Left cardiac atrium (tissue), 4 donors: ENCODE measurements at regions not wholly inside any gene's neighbourhood (a gene's known extent, or its start where the extent isn't known, plus 50 kb on each side); places are given as distances from the start of the nearest gene placed in this dataset.
"Not testable (repeated sequence)": the region's sequence is repeated elsewhere in the genome, so short reads cannot be mapped to it uniquely, and the experiment has no call there.

ENCODE experiments used
- ATAC-seq, 2 donors: fragments of 200-7000 bp; cut with Tn5 transposase; one replicate each; pipeline ENCODE4 v1.9.1; 2020; ENCODE audit warnings: mild to moderate bottlenecking in 2 of 2, moderate library complexity in 2 of 2
- DNase-seq: peaks from one replicate; pipeline ENCODE4 v3.0.0-alpha.2; 2020
- intact Hi-C, 2 donors: fragments of 100-400 bp; cut with DNase I; formaldehyde crosslinking; loops; one replicate each; pipeline versions ENCODE4 v1.14.1 to v1.15.1; 2022 to 2023
- donor health status: DM: no; HTN: yes; CAD: no.
- donor health status: DM: no; HTN: yes; CAD: no; lungs with severe emphysema.
- donor health status: DM: yes; HTN: yes; CAD: no.
- donor health status: Dilated cardiomyopathy.

GRCh38 chr1:25171013-25171412 is 61.3 kb downstream of the SYF2 start:
- DNase-seq, intact Hi-C loops, ATAC-seq: not testable (repeated sequence)

DNA sequence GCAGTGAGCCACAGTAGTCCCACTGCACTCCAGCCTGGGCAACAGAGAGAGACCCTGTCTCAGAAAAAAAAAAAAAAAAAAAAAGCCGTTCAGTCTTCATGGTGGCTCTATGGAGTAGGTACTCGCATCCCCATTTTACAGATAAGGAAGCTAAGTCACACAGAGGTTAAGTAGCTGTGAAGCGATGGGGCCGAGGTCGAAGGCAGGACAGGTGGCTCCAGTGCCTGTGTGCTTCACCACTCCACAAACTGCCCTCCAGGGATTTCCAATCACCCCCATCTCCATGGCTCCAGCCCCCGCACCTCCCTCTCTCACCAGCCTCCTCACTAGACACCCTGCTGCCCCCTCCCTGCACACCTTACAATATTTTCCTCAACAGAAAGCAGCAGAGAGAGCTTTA is 61.9 kb downstream of the SYF2 start:
- intact Hi-C loops, result no loop called here
- DNase-seq, result no peak
- no peak for ATAC-seq

DNA sequence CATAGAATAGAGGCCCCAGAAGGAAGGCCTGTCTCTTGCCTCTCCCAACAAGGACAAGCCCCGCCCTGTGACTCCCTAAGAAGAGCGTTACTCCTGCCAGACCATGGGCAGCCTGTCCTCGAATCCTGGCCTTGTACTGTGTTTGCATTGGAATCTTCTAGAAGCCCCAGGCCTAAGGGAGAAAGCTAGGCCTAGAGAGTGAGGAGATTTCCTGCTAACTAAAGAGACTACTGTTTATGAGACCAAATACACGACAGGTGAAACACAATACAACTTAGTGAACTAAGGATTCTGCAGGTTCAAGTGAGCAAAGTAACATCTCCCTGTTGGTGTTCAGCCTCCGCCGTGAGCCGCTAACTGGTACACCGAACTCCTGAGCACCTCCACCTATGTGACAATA is 62.7 kb downstream of the SYF2 start:
- DNase-seq (no peak), ATAC-seq (no peak)
- intact Hi-C loops, result no loop called here

- intact Hi-C loops, result no loop called here
- ATAC-seq (no peak), DNase-seq (no peak)
Observed at GRCh38 chr1:25169168-25169567, 63.1 kb downstream of the SYF2 start.

DNA sequence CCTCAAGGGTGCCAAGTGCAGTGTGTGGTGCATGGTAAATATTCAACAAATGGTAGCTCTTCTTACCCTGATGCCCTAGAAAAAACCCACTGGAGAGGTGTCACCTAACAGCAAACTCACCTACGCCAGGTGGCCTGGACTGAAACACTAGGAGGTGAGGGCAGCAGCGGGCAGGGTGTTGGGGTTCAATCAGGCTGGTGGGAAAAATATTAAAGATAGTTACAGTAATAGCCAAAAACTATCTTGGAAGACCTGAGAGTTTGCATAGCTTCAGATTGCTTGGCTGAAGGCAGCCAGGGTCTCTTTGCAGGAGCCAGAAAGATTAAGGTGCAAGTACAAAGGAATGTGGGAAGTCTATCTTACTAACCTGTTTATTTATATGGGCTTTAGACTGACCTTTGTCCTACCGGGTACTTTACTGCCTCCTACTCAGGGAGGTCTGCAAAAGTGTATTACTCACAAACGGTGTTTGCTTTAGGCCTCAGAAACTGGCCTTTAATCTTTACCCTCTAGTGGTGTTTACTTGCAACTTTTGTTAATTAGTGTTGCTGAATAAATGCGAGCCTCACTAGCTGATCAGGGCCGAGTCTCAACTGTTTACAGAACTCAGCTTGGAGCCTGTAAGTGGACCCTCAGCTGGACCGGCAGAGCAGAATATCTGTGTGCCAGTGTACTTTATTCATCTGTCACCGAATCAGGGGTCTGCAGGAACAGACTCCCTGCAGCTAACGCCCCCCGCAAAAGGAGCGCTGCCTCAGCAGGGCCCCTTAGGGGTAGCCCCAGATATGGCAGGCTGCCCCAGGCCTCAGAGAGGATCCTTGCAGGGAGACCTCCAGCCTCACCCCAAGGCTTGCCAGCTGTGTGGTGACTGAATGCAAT is 63.9 kb downstream of the SYF2 start:
- ATAC-seq (no peak), DNase-seq (no peak)
- intact Hi-C loops, result no loop called here

- no peak for ATAC-seq
- DNase-seq, result no peak
- intact Hi-C loops, result no loop called here
Observed at GRCh38 chr1:25167269-25168192, 64.8 kb downstream of the SYF2 start.

DNA sequence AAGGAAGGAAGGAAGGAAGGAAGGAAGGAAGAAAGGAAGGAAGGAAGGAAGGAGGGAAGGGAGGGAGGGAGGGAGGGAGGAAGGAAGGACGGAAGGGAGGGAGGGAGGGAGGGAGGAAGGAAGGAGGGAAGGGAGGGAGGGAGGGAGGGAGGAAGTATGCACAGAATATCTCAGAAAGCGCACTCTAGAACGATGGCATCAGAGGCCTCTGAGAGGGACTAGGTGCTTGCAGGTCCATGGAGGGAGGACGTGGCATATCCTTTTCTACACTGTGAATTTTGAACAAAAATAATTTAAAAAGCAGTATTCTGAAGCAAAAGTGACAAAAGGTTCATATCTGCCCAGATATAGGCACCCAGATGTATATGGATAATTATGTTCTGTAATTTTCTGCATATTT is 65.5 kb downstream of the SYF2 start:
- ATAC-seq, result no peak
- intact Hi-C loops, result no loop called here
- DNase-seq, result no peak

DNA sequence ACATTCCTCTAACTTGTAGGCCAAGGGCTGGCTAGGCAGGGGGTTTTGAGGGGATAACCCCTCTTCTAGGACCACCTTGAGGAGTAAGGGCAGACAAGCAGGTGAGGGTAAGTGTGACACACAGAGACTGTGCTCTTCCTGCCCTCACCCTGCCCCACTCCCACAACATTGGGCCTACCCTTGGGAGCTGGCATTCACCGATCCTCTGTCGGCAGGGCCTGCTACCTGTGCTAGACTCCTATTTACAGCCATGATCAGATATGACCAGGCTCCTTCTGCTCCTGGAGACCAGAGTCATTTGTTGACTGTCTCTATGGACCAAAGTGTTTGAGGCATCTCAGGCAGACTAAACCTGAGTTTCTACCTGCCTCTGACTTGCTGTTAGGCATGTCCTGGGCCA is 68.3 kb downstream of the SYF2 start:
- intact Hi-C loops, result no loop called here
- no peak for DNase-seq
- no peak for ATAC-seq

DNA sequence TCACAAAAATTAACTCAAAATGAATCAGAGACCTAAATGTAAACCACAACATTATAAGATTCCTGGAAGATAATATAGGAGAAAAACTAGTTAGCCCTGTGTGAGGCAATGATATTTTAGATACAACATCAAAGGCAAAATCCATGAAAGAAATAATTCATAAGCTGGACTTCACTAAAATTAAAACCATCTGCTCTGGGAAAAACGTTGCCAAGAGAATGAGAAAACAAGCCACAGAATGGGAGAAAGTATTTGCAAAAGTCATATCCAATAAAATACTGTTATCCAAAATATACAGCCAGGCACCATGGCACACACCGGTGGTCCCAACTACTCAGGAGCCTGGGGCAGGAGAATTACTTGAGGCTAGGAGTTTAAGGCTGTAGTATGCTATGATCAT is 70.3 kb downstream of the SYF2 start:
- ATAC-seq, result no peak
- intact Hi-C loops, result no loop called here
- no peak for DNase-seq

- ATAC-seq, result no peak
- intact Hi-C loops, result no loop called here
- DNase-seq, result no peak
Observed at GRCh38 chr1:25157846-25158245, 74.5 kb downstream of the SYF2 start.

DNA sequence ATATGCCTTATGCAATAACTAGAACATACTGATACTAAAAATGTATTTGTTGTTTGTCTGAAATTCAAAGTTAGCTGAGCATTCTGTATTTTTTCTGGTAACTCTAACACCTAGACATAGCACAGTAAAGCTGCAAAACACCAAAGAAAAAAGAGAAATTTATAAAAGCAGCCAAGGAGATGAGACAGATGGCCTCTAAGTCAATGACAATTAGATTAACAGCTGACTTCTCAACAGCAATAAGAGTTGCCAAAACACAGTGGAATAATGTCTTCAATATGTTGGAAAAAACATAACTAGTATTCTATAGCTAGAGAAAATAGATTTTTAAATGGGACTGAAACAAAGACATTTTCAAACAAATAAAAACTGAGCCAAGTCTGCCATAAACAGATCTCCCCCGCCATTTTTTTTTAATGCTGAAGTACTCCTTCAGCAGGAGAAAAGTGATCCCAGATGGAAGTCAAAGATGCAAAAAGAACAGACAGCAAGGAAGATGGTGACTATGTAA is 81.3 kb downstream of the SYF2 start:
- no peak for ATAC-seq
- intact Hi-C loops, result no loop called here
- DNase-seq, result no peak

DNA sequence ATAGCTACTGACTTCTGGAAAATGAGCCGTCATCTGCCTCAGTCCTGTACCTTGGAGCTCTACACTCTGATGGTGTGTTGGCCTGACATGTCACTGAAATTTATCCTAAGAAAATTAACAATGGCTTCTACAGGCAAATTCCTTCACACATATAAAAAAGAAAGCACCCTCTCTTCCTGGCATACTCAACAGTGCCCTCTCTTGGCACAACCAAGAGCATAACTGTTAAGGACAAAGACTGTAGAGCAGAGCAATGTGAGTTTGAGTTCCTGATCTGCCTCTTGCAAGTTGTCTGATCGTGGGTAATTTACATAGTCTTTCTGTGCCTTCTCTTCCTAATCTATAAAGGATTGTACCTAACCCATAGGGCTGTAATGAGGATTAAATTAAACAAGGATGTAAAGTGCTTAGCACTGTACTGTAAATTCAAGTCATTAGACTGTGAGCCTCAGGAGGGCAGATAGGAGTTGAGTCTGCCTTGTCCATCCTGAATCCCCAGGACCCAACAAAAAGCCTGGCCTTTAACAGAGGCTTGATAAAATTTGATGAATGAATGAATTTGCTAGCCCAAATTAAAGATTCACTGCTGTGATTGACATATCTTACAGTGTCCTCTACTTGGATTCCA is 83.5 kb downstream of the SYF2 start:
- intact Hi-C loops, result no loop called here
- DNase-seq, result no peak
- no peak for ATAC-seq

DNA sequence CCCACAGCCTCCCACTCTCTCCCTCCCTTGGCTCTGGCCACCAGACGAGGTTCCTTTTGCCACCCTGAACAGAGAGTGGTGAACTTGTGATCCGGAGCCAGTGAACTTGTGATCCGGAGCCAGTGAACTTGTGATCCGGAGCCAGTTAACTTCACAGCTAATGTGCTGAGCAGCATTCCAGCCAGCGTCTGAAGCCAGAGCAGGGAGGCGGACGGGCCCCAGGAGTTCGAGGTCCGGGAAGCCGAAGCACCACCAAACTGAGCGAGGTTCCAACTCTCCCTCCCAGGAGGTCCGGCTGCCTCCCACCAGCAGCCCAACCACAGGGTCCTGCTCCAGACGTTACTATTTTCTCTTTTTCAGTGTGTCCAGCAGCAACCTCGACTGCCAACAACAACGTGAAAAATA is 85.8 kb downstream of the SYF2 start:
- DNase-seq (no peak), ATAC-seq (no peak)
- intact Hi-C loops, result no loop called here

GRCh38 chr1:25145775-25146393 is 86.4 kb downstream of the SYF2 start:
- intact Hi-C loops, result no loop called here
- ATAC-seq (no peak), DNase-seq (no peak)

GRCh38 chr1:25140073-25140797 is 92.1 kb downstream of the SYF2 start:
- intact Hi-C loops, result no loop called here
- ATAC-seq (no peak), DNase-seq (no peak)

GRCh38 chr1:25137521-25138395 is 94.5 kb downstream of the SYF2 start:
- intact Hi-C loops, result no loop called here
- no peak for ATAC-seq
- DNase-seq, result no peak

DNA sequence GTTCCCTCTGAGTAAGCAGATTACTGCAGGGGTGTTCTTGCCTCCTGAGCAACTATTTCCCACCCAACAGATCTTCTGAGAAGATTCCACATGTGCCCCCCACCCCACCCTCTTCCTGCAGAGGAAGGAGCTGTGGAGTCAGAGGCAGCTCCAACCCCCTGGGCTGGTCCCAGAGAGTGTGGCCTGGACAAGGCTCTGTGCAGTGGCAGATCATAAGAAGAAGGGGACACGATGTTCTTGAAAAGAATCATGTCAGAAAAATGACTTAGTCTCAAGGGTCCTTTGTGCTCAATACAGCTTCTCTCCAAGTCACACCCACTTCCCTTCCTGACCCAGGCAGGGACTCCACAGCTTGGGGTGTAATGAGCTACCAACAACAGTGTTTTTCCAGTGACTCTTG is 95.2 kb downstream of the SYF2 start:
- DNase-seq (no peak), ATAC-seq (no peak)
- intact Hi-C loops, result no loop called here

GRCh38 chr1:25135909-25136308 is 96.4 kb downstream of the SYF2 start:
- DNase-seq, result no peak
- intact Hi-C loops, result no loop called here
- no peak for ATAC-seq
